NCI-H128 (cell line): ENCODE measurements at regions not wholly inside any gene's neighbourhood (a gene's known extent, or its start where the extent isn't known, plus 50 kb on each side); places are given as distances from the start of the nearest gene placed in this dataset.

Experiments
- DNase-seq: peaks from one replicate; lab custom pipeline; 2025; ENCODE audit not compliant: unreplicated experiment; lab: John Stamatoyannopoulos, UW

DNA sequence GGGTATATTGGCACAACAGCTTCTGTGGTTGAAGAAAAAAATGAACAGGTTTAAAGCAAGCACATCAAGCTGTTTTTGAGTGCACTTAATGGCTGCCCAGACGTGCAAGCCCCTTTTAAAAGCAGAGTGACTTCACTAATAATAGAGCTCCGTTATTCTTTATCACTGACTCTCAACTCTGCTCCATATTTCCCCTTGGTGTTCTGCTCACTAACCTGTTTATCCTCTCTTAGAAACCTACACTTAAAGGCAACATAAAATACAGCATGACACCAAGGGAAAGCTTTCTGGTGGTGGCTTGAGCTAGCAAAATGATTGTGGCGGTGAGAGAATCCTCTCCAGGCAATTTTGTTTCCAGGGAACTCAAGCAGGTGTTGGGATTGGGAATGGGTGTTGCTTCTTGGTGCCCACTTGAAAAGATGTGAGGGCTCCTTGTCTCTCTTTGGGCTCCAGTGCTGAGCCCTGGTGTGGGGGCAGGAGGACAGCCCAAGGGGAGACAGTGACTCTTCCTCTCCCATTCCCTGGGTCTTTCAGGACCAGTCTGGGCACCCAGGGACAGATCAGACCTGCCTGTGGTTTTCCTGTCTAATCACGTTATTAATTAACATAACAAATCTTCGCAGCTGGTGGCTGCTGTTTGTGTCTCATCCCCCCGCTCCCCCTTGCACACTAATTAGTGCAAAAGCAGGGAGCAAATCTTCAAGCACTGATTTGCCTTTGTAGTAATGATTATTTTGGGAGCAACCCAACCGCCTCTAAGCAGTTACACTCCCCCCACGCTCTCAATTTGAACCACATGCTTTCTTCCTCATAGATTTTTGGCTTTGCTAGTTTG, 289.4 kb upstream of the CXCR4 start:
- no peak for DNase-seq

GRCh38 chr2:136404925-136405324, 287.0 kb upstream of the CXCR4 start:
- no peak for DNase-seq

DNA sequence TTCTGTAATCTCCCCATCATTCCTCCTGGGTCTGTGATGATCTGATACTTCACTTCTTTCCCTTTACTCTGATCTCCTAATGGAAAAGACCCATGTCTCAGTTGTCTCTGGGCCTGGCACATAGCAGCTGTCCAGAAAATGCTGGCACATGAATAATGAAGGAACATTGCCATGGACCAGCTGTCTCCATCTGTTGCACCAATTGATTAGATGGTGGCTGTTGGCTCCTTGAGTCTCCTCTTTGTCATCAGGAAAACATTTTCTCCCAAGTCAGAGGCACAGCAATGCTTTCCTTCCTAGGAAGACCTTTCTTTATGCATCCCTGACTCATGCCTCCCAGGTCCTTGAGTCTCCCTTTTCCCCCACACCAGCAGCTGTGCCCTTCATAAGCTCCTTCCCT, 286.2 kb upstream of the CXCR4 start:
- DNase-seq, result no peak

GRCh38 chr2:136402281-136402680, 284.3 kb upstream of the CXCR4 start:
- DNase-seq, result no peak

GRCh38 chr2:136399667-136400289, 281.8 kb upstream of the CXCR4 start:
- no peak for DNase-seq

- DNase-seq, result no peak
Observed at GRCh38 chr2:136395582-136395981, 277.6 kb upstream of the CXCR4 start.

DNA sequence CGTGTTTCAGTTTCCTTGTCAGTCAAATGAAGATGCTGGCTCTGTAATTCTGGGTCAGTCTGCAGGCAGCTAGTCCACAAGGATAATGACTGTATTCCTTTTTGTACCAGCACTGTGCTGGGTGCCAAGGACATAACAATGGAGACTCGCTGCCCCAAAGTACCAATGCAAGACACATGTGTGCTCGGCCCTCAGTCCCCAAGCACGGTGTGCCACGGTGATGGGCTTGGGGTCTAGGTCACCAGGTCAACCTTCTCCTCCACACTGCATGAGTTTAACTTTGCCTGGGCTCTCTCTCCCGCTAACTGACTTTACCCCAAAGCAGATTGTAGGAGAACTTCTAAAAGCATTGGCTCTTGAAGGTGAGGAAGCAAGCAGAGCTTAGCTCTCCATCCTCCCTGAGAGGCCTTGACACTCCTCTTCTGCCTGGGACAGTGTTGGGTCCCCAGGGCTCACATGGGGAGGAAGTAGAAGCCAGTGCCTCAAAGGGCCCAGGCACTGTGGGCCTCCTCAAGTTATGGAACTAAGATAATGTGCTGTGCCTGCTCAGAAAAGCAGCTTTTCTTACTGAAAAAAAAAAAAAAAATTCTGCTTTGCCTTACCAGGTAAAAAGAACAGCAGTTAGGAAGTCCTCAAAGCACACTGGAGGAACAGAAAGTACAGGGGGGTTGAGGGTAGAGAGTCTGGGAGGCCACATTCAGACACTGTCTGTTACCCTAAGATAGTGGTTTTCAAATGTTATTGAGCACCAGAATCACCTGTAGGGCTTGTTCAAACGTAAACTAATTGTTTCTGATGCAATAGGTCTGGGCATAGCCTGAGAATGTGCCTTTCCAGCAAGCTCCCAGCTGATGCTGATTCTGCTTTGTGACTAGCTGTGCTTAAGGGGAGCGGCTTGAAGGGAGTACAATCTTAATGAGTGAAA, 276.4 kb upstream of the CXCR4 start:
- DNase-seq, result no peak

DNA sequence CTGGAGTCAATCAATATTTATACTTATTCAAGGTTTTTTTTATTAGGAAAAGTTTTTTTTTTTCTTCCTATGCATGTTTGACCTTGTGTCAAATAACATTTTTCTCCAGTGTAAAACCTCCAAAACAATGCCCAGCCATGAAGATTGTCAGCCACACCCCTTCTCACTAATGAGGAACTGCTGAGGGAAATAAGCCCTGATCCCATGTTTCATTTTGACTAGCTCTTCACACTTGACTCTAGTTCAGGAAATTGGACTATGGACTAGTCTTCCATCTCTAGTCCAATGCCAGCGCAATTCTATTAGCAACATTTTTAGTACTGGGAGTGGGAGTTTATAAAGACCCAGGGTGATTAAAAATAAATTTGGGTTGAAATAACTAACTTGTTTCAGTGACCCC, 275.6 kb upstream of the CXCR4 start:
- no peak for DNase-seq

DNA sequence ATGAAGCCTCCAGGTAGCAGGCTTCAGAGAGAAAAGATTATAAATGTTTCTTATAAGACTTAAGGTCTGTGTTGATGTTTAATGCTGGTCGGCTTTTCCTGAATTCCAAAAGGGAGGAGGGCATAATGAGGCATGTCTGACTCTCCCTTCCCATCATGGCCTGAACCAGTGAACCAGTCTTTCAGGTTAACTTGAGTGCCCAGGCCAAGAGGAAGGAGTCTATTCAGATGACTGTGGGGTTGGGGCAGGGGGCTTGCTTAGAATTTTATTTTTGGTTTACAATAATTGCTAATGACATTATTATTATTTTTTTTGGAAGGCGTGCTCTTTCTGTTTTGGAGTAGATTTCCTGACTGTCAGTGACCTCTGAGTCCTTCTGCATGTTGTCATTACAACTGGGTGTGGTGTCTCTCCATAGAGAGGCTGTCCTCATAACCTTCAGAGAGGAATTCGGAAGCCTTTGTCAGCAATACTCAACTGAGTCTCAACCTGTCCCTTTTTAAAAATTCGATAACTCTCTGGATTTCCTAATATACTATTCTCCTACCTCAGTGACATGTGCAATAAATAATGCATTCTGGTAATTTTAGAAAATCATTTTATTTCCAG, 275.1 kb upstream of the CXCR4 start:
- DNase-seq, result no peak

GRCh38 chr2:136389809-136390208, 271.9 kb upstream of the CXCR4 start:
- no peak for DNase-seq

- DNase-seq, result no peak
Observed at GRCh38 chr2:136386046-136386445, 268.1 kb upstream of the CXCR4 start.

- no peak for DNase-seq
Observed at GRCh38 chr2:136384531-136385303, 266.8 kb upstream of the CXCR4 start.

DNA sequence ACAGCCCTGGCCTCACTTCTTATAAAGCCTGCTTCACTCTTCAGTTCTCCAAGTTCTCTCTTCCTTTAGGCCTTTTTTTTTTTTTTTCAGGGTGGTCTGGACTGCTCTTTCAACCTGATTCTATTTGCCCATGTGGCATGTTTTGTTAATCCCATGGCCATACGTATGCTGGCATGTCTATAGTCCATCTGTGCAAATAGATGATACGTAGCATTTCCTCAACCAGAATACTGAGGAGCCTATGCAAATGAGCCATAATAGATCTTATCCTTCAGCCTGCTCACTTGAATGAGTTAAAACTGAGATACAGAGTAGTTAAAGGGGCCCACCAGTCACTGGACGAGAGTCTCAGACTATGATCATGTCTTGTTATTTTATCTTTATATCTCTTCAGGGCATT, 265.2 kb upstream of the CXCR4 start:
- DNase-seq, result no peak

- DNase-seq, result no peak
Observed at GRCh38 chr2:136381722-136382633, 264.0 kb upstream of the CXCR4 start.

- no peak for DNase-seq
Observed at GRCh38 chr2:136381245-136381644, 263.3 kb upstream of the CXCR4 start.

DNA sequence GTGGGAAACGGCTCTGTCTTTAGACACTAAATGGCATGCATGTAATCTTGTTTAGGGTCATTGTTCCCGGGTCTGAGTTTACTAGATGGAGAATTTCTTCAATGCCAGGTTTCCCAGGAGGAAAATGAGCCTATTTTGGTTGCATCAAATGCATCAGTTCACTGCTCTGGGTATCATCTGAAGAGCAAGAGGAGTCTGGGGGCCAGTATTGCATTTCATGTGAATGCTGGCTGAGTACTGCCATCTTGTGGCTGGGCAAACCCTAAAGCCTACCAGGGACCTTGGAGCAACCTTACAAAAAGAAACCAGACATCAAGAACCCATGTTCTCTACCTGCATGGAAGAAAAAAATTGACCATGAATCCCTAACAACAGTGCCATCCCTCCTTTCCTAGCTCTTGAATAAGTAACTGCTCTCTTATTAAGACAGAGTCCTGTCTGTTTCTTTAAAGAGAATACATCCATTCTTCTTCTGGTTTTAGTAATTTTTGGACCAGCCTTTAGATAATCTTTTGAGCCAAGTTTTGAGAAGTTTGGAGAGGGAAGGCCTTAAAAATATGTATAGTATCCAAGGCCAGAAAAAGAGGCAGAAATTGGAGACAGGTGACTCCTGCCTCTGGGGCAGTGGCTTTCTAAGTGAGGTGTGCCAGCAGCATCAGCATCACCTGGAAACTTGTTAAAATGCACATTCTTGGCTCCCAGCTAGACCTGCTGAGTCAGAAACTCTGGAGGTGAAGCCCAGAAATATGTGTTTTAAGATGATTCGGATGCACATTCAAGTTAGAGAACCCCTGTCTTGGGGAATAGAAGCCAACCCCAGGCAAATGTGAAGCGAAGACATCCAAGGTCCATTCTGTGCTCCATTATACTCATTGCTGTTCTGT, 261.0 kb upstream of the CXCR4 start:
- peak; percentile 28 for DNase-seq

GRCh38 chr2:136377423-136378382, 259.8 kb upstream of the CXCR4 start:
- no peak for DNase-seq
